GM18507 (cell line): ENCODE measurements at regions not wholly inside any gene's neighbourhood (a gene's known extent, or its start where the extent isn't known, plus 50 kb on each side); places are given as distances from the start of the nearest gene placed in this dataset.
"Not testable (repeated sequence)": the region's sequence is repeated elsewhere in the genome, so short reads cannot be mapped to it uniquely, and the experiment has no call there.

Experiments used
- DNase-seq: peaks from one replicate; pipeline ENCODE4 v3.0.0; 2011; ENCODE audit warnings: low read depth; ENCODE audit not compliant: insufficient read length; ENCODE audit errors: extremely low spot score
- FAIRE-seq: peaks from 2 replicates; lab custom pipeline; 2011; peaks lifted over from hg19 to GRCh38; lab: Jason Lieb, UNC

DNA sequence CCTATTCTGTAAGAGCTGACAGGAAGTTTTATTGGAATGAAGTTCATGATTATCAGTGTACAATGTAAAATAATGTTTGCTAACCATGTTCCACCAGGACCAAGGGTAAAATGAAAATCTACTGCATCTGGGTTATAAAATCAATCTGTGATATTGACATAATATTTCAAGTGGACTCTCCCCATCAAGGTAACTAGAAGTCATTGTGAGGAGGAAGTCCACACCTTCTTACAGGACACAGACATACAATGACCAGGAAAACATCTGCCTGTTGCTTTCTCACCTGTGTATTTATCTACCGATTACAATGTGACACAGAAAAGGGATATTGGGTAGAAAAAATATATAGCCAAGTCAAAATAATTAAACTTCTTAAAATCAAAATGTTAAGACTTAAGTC is 140.7 kb upstream of the RFC3 start:
- no peak for DNase-seq
- FAIRE-seq: no peak

DNA sequence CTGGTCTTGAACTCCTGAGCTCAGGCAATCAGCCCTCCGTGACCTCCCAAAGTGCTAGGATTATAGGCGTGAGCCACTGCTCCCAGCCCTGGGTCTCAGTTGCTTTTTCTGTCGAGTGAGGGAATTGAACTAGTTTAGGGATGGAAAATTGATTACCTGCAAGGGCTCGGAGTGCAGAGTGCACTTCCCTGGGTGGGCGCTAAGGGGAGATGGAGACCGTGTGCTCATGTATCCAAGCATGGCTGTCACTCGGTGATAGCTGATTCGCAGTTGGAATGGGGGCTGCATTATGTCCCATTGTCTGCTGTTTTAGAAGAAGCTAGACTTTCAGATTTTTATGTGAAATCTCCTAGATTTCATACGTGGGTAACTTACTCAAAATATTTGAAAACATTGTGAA is 139.9 kb upstream of the RFC3 start:
- FAIRE-seq: no peak
- DNase-seq: no peak

DNA sequence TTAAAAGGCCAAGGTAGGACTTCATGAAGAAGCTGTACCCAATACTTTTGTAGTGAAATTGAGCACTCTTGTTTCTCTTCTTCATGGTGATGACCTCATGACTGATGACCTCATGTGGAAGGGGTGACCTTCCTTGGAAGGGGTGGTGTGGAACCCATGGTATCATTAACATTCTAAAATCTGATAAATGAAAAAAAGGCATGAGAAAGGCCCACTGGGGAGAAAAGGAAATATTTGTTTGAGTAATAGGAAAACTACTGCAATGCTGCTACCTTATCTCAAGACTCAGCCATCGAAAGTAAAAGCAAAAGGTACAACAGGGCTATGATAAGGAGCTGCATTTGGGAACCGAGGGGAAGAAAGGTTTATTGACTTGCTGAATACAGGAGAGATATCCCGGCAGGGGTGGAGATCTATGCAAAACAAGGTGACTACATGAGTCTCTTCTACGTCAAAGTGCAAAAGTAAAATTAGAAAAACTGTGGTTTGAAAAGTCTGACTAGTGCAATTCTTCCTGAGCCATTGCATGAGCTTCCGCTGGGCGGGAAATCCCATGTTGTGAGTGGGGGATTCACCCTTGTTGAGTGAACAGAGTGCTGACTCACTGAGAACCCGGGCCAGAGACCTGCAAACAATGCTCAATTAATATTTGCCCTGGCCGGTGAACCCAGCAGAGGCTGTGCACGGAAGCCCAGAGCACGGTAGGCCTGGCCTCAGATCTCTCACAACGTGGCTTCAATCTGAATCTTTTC is 138.9 kb upstream of the RFC3 start:
- DNase-seq (peak; percentile 73), FAIRE-seq (peak; percentile 99)

DNA sequence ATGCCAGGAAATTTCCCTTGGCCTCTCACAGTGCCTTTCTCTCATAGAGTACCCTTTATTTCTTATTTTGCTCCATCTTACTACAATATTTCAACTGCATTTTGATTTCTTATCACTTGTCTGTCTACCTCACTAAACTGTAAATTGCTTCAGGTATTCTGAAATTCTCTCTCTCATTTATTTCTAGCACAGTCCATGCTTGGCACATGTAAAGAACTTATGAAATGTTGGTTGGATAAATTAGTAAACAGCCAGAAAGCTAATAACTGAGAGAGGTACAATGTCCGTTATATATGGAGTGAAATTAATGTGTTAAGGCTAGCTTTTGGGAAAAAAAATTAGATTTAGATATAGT is 138.3 kb upstream of the RFC3 start:
- no peak for DNase-seq
- FAIRE-seq: no peak

DNA sequence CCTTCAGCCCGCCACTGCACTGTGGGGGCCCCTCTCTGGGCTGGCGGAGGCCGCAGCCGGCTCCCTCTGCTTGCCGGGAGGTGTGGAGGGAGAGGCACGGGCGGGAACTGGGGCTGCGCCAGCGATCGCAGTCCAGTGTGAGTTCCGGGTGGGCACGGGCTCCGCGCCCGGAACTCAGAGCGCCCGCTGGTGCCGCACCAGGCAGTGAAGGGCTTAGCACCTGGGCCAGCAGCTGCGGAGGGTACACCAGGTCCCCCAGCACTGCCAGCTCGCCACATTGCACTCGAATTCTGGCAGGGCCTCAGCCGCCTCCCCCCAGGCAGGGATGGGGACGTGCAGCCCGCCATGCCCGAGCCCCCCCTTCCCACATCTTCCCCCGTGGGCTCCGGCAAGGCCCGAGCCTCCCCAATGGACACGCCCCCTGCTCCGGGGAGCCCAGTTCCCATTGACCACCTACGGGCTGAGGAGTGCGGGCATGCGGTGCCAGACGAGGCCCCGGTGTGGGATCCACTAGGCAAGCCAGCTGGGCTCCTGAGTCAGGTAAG is 135.9 kb upstream of the RFC3 start:
- FAIRE-seq (no peak), DNase-seq (no peak)

DNA sequence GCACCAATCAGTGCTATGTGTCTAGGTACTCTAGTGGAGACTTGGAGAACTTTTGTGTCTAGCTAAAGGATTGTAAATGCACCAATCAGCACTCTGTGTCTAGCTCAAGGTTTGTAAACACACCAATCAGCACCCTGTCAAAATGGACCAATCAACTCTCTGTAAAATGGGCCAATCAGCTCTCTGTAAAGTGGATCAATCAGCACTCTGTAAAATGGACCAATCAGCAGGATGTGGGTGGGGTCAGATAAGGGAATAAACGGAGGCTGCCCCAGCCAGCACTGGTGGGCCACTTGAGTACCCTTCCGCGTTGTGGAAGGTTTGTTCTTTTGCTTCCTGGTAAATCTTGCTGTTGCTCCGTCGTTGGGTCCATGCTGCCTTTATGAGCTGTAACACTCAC is 135.3 kb upstream of the RFC3 start:
- not testable (repeated sequence) for DNase-seq, FAIRE-seq

DNA sequence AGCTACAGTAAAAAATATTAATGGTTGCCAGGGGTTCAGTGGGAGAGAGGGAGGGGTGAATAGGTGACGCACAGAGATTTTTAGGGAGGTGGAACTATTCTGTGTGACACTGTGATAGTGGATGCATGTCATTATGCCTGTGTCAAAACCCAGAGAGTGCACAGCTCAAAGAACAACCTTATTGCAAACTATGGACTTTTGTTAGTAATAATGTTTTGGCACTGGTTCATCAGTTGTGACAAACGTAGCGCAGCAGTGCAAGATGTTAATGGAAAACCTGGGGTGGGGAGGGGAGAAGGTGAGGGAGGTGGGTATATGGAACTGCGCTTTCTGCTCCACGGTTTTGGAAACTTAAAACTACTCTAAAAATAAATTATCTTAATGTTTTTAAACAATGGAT is 134.6 kb upstream of the RFC3 start:
- no peak for DNase-seq
- no peak for FAIRE-seq

DNA sequence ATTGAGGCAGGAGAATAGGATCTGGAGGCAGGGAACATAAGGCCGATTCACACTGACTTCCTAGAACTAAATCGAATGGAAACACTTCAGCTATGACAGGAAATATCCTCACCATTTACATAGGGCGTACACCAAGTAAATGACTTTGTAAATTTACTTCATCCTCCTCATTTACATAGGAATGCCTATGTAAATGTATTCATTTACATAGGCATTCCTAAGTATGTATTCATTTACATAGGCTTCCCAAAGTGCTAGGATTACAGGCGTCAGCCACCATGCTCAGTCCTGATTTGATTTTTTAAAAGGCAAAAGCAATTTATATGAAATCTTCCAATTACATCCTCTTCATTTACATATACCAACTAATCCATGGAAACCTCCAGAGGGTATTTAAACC is 133.1 kb upstream of the RFC3 start:
- FAIRE-seq: no peak
- no peak for DNase-seq

DNA sequence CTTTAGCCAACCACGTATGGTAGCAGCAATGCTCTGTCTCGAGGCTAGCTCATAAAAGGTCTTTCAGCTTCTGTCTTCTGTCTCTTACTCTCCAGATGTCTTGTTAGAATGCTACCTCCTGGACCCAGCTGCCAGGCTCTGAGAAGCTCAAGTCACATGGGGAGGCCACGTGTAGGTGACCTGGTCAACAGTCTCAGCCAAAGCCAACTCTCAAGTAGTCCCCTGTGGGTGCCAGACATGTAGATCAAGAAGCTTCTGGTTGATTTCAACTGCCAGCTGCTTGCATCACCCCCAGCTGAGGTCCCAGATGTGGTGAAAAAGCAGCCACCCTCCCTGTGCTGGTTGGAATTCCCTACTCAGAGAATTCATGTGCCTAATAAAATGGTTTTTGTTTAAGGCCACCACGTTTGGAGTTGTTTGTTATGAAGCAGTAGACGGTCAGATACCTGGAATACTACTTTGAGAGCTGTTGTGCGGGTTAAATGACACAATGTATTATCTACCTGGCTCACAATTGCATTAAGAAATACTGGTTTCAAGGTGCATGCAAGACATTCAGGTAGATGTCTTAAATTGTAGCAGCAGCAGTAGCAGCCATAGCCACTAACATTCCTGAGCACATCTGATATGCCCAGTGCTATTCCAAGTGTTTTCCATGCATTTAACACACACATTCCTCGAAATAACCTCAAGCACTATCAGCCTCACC is 131.0 kb upstream of the RFC3 start:
- DNase-seq: no peak
- no peak for FAIRE-seq

DNA sequence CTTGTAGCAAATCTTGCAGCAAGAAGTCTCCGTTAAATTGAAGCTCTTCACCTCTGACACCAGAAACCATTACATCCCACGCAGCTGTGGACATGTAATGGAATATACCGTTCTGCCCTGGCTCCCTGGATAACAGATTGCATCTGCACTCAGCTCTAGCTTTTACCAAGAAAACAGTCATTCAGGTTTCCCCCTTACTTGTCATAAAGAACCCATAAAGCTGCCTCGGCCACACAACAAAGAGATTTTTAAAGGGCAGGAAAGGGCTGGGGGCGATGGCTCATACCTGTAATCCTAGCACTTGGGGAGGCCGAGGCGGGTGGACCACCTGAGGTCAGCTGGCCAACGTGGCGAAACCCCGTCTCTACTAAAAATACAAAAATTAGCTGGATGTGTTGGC is 127.6 kb upstream of the RFC3 start:
- FAIRE-seq (no peak), DNase-seq (no peak)

DNA sequence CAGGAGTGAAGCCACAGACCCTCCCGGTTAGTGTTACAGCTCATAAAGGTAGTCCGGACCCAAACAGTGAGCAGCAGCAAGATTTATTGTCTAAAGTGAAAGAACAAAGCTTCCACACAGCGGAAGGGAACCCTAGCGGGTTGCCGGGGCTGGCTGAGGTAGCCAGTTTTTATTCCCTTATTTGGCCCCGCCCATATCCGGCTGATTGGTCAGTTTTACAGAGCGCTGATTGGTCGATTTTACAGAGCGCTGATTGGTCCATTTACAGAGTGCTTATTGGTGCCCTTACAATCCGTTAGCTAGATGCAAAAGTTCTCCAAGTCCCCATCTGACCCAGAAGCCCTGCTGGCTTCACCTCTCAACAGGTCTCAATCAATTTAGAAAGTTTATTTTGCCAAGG is 126.0 kb upstream of the RFC3 start:
- no peak for DNase-seq
- no peak for FAIRE-seq

DNA sequence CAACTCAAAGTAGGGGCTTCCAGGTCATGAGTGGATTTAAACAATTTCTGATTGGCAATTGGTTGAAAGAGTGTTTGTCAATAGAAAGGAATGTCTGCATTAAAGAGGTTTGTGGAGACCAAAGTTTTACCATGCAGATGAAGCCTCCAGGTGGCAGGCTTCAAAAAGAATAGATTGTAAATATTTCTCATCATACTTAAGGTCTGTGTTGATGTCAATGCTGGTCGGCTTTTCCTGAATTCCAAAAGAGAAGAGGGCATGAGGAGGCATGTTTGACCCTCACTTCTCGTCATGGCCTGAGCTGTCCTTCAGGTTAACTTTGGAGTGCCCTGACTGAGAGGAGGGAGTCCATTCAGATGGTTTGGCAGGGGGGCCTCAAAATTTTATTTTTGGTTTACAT is 125.4 kb upstream of the RFC3 start:
- FAIRE-seq: no peak
- no peak for DNase-seq

DNA sequence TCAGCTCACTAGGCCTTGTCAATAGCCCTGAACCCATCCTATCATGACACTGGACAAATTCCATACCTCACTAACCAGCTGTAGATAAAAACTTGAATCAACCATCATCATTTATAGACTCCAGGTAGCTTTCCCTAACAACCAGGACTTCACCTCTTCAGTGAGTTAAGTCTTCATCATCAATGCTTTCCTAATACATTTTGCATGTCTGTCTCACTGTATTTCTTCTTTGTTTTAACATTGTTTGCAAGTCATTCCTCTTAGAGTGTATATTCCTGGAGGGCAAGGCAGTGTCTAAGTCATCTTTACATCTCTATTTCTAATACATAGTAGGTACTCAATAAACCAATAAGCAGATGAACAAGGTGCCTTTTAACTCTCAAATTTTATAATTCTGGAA is 123.4 kb upstream of the RFC3 start:
- no peak for DNase-seq
- no peak for FAIRE-seq

DNA sequence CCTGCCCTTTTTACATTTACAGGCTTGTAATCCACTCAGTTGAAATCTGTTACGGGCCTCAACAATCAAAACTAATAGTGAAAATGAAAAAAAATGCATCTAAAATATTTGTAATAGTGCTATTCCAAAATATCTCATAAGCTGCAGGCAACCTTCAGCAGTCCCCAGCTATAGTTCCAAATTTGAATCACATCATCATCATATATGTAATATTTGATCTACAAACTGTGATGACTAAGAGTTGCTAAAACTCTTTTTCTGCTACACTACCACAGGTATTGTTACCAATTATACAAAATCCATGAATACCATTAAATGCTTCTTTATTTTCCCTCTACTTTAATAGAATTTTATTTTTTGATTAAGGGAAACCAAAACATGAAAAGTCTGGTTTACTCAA is 121.4 kb upstream of the RFC3 start:
- FAIRE-seq: no peak
- DNase-seq: no peak

DNA sequence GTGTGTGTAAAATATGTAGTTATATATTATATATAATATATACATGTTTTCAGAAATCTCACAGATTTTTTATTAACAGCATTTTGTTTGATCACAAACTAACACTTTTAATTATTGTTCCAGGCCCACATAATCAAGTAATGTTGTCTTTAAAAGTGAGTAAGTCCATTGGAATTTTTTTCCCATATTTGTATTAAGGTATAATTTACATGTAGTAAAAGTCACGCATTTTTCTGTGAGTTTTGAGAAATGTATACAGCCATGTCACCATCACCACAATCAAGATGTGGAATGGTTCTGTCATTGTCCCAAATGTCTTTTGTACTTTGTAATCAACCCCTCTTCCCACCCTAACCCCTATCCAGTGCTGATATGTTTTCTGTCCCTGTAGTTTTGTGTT is 120.0 kb upstream of the RFC3 start:
- DNase-seq (no peak), FAIRE-seq (no peak)

DNA sequence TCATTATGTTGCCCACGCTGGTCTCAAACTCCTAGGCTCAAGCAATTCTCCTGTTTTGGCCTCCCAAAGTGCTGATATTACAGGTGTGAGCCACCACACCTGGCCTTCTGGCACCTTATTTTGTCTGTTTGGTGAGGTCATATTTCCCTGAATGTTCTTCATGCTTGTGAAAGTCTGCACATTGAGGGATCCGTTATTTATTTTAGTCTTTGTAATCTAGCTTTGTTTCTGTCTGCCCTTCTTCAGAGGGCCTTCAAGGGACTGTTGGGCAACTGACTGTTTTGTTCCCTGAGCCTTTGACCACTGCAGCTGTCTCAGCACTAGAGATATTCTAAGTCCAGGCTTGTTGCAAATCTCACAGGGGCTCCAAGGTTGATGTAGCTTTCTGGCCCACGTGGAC is 110.5 kb upstream of the RFC3 start:
- FAIRE-seq: no peak
- DNase-seq: no peak

DNA sequence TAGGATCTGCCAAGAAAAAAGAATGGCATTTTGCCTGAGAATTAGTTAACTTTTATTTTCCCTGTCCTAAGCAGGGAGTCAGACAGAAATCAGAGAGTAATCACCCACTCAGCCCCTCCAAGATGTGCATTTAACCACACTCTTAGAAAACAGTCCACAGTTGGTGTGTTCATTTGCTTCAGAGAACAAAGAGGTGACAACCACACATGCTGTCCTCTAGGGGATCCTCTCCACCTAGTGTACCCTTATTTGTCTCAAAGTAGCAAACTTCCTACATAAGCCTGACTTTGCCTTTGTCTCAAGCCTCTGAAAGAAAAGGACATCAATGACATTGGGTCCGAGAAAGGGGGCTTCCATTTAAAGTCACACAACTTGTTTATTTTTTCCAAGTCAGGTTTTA is 107.0 kb upstream of the RFC3 start:
- DNase-seq (no peak), FAIRE-seq (no peak)

DNA sequence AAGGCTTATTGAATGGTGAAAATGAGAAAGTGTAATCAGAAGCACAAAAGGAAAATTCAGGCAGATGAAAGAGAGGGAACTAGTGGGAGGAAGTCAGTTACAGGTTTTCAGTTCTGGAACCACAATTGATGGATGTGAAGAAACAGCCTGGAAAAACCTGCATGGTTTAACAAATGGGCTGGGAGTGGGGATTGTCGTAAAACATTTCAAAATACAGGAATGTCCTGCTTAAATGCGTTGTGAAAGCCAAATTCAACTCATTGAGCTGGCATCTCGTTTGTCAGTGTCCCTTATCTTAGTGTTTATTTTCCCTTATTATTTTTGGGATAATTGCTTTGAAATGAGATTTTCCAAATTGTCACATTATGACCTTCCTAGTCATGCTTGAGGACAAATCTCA is 106.5 kb upstream of the RFC3 start:
- DNase-seq (no peak), FAIRE-seq (no peak)

DNA sequence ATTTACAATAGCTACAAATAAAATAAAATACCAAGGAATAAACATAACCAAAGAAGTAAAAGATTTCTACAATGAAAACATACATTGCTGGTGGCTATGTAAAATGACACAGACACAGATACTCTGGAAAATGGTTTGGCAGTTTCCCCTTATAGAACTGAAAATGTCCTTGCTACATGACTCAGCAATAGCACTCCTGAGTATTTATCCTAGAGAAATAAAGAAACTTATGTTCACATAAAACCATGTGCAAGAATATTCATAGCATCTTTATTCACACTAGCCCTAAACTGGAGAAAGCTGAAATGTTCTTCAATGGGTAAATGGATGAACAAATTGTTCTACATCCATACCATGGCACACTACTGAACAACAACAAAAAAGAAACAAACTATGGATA is 100.2 kb upstream of the RFC3 start:
- FAIRE-seq: no peak
- DNase-seq: no peak

DNA sequence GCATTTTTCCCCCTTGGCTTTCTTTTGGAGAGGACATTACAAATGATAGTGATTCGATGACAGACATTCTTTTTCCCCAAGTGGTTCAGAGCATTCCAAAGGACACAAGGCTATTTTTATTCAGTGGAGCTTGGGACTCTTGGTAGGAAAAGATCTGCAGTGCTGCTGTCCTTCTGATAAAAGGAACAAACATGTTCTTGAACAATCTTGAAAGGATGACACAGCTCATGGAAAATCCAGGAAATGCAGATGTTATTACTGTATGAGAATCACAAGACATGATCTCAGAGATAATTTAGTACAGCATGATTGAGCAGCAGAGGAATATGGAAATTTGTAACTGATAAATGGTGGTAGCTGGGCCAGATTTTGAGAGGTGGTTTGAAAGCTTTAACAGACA is 96.2 kb upstream of the RFC3 start:
- FAIRE-seq: peak; percentile 41
- DNase-seq: no peak

DNA sequence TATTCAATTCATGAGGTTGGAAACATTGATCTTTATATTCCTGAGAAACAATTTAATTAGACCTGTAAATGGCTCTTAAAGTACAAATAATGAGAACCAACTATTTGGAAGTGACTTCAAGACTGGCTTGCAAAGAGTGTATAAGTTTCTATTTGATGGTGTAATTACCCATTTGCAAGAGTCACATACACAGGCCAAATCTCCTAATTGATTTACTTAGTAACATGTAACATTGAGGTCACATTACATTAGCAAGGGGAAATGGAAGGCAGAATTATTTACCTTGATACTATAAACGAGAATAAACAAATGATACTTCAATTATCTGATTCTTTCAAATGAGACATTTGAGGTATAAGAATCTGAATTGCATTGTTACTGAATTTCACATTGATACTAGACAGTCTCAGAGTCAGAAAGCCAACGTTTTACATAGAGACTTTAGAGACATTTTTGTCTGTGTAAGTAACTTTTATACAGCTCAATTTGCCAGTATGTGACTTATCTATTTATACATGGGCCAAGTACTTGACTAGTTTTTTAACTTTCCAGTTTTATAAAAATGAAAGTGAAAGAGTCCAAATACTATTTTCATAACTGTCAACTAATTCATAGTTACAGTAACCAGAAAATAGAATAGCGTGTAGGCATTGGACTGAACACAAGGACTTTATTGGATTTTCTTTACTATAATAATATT is 95.6 kb upstream of the RFC3 start:
- peak; percentile 76 for FAIRE-seq
- no peak for DNase-seq
